Esophagus squamous epithelium (tissue), 5 donors: ENCODE measurements at regions not wholly inside any gene's neighbourhood (a gene's known extent, or its start where the extent isn't known, plus 50 kb on each side); places are given as distances from the start of the nearest gene placed in this dataset.

Experiments
- DNase-seq: peaks from one replicate; lab custom pipeline; 2025; lab: John Stamatoyannopoulos, UW
- H3K27ac ChIP-seq, 4 donors: fragments of 200-600 bp; sonication (generic); one replicate each; pipeline ENCODE4 v1.5.1; 2016 to 2019; ENCODE audit warnings: mild to moderate bottlenecking in 1 of 4
- H3K27me3 ChIP-seq, 4 donors: fragments of 200-600 bp; sonication (generic); 1 replicate in 3 of 4; 2 replicates in 1 of 4; pipeline versions ENCODE4 v1.5.1 to v1.6.0; 2017 to 2021; ENCODE audit warnings: antibody characterized with exemption in 1 of 4
- H3K36me3 ChIP-seq, 3 donors: fragments of 200-600 bp; sonication (generic); one replicate each; pipeline ENCODE4 v1.5.1; 2016 to 2019
- H3K4me1 ChIP-seq, 3 donors: fragments of 200-600 bp; sonication (generic); one replicate each; pipeline ENCODE4 v1.5.1; 2017 to 2019
- H3K4me3 ChIP-seq, 4 donors: fragments of 200-600 bp; sonication (generic); 1 replicate in 3 of 4; 2 replicates in 1 of 4; pipeline ENCODE4 v1.5.1; 2016 to 2019; ENCODE audit warnings: mild to moderate bottlenecking in 2 of 4, moderate library complexity in 1 of 4
- H3K9me3 ChIP-seq, 3 donors: fragments of 200-600 bp; sonication (generic); one replicate each; pipeline ENCODE4 v1.5.1; 2016 to 2019
- CTCF ChIP-seq, 6 experiments: fragments of 450-650 bp in 4 of 6; fragments of 200-600 bp in 2 of 6; sonication (generic) in 2 of 6; IDR thresholded peaks; one replicate each; pipeline ENCODE4 v1.5.1; 2016 to 2019; ENCODE audit warnings: antibody characterized with exemption in 6 of 6, mild to moderate bottlenecking in 4 of 6, moderate library complexity in 4 of 6
- POLR2A ChIP-seq, 4 donors: fragments of 450-650 bp; IDR thresholded peaks; one replicate each; pipeline ENCODE4 v1.6.1; 2017; ENCODE audit warnings: antibody characterized with exemption in 4 of 4, mild to moderate bottlenecking in 4 of 4, moderate library complexity in 3 of 4
- WGBS, 2 donors: methylation state at CpG; one replicate each; pipeline ENCODE4 v1.1.5; 2018; 5-methylcytosine and 5-hydroxymethylcytosine counted together
- intact Hi-C: fragments of 100-400 bp; cut with DNase I; formaldehyde crosslinking; loops from one replicate; pipeline ENCODE4 v1.15.0; 2022
- donor health status: DM: yes; HTN: yes; CAD: no.

- peaks cover 0 to 35% (median 10%) of the 10 kb centered on the region in 3 donors for H3K4me1 ChIP-seq
- WGBS, 2 donors: 51 to 63% methylated on average over 2 of the region's 2 CpGs
- peaks cover 0 to 4% (median 0%) of the 10 kb centered on the region in 4 donors for H3K27me3 ChIP-seq
- intact Hi-C loops: no loop called here
- H3K4me3 ChIP-seq: no peak overlapping the region
- no peak for DNase-seq
- no peak for TF ChIP-seq CTCF (IDR thresholded peaks at IDR 0.05)
- no peak for TF ChIP-seq POLR2A (IDR thresholded peaks at IDR 0.05)
- H3K9me3 ChIP-seq: no peaks in the 10 kb centered on the region
- H3K27ac ChIP-seq: peak overlapping the region in 3 of 4 donors; percentile 9 to 54 (median 33)
- no peaks in the 10 kb centered on the region for H3K36me3 ChIP-seq
These were observed 398.9 kb downstream of the RPS24 start for GRCh38 chr10:78432583-78432982.

GRCh38 chr10:78433076-78433595, 399.5 kb downstream of the RPS24 start:
- 46% methylated on average over 3 of the region's 5 CpGs for WGBS, 2 donors
- no peaks in the 10 kb centered on the region for H3K36me3 ChIP-seq
- H3K9me3 ChIP-seq: no peaks in the 10 kb centered on the region
- H3K27ac ChIP-seq: peak overlapping the region in 3 of 4 donors; percentile 9 to 54 (median 33)
- no peak for TF ChIP-seq POLR2A (IDR thresholded peaks at IDR 0.05)
- no peak for TF ChIP-seq CTCF (IDR thresholded peaks at IDR 0.05)
- peaks cover 0 to 4% (median 0%) of the 10 kb centered on the region in 4 donors for H3K27me3 ChIP-seq
- intact Hi-C loops: no loop called here
- DNase-seq: no peak
- H3K4me3 ChIP-seq: no peak overlapping the region
- H3K4me1 ChIP-seq: peaks cover 0 to 41% (median 10%) of the 10 kb centered on the region in 3 donors

- DNase-seq: no peak
- intact Hi-C loops: no loop called here
- peaks cover 0 to 48% (median 10%) of the 10 kb centered on the region in 3 donors for H3K4me1 ChIP-seq
- no peaks in the 10 kb centered on the region for H3K36me3 ChIP-seq
- no peak overlapping the region for H3K4me3 ChIP-seq
- peak overlapping the region in 1 of 4 donors; percentile 33 for H3K27ac ChIP-seq
- WGBS, 2 donors: 65 to 79% methylated on average over 9 to 10 of the region's 11 CpGs
- TF ChIP-seq POLR2A (IDR thresholded peaks at IDR 0.05): no peak
- TF ChIP-seq CTCF (IDR thresholded peaks at IDR 0.05): no peak
- peaks cover 0 to 4% (median 0%) of the 10 kb centered on the region in 4 donors for H3K27me3 ChIP-seq
- no peaks in the 10 kb centered on the region for H3K9me3 ChIP-seq
These were observed 400.3 kb downstream of the RPS24 start for GRCh38 chr10:78433766-78434535.

- Histone ChIP-seq H3K9me3 (no peaks in the 10 kb centered on the region), H3K27me3 (peaks cover 0 to 4% (median 0%) of the 10 kb centered on the region in 4 donors), H3K27ac (no peak overlapping the region), H3K4me1 (peaks cover 0 to 48% (median 10%) of the 10 kb centered on the region in 3 donors), H3K36me3 (no peaks in the 10 kb centered on the region), H3K4me3 (no peak overlapping the region)
- no peak for TF ChIP-seq POLR2A (IDR thresholded peaks at IDR 0.05)
- no peak for TF ChIP-seq CTCF (IDR thresholded peaks at IDR 0.05)
- no peak for DNase-seq
- intact Hi-C loops: no loop called here
- 68 to 83% methylated on average over 1 to 8 of the region's 8 CpGs for WGBS, 2 donors
These were observed 401.2 kb downstream of the RPS24 start for GRCh38 chr10:78434886-78435285.
